Parathyroid adenoma (tissue), 2 donors: ENCODE measurements at regions not wholly inside any gene's neighbourhood (a gene's known extent, or its start where the extent isn't known, plus 50 kb on each side); places are given as distances from the start of the nearest gene placed in this dataset.

Source experiments
- H2AFZ ChIP-seq: fragments of 300-600 bp; sonication (generic); one replicate; pipeline ENCODE4 v1.7.0; 2017; ENCODE audit warnings: antibody characterized with exemption, mild to moderate bottlenecking
- H3K27ac ChIP-seq: fragments of 300-600 bp; sonication (generic); one replicate; pipeline ENCODE4 v1.7.0; 2017
- H3K27me3 ChIP-seq: fragments of 300-600 bp; sonication (generic); one replicate; pipeline ENCODE4 v1.7.0; 2017; ENCODE audit warnings: low read length; ENCODE audit not compliant: control insufficient read depth, insufficient read depth
- H3K36me3 ChIP-seq: fragments of 300-600 bp; sonication (generic); one replicate; pipeline ENCODE4 v1.7.0; 2017; ENCODE audit warnings: low read length; ENCODE audit not compliant: control insufficient read depth, insufficient read depth
- H3K4me1 ChIP-seq: fragments of 300-600 bp; sonication (generic); one replicate; pipeline ENCODE4 v1.7.0; 2017; ENCODE audit warnings: control low read depth
- H3K4me2 ChIP-seq: fragments of 300-600 bp; sonication (generic); one replicate; pipeline ENCODE4 v1.7.0; 2017; ENCODE audit warnings: low read length
- H3K4me3 ChIP-seq: fragments of 300-600 bp; sonication (generic); one replicate; pipeline ENCODE4 v1.7.0; 2017; ENCODE audit warnings: low read depth, low read length
- H3K79me2 ChIP-seq: fragments of 300-600 bp; sonication (generic); one replicate; pipeline ENCODE4 v1.7.0; 2017; ENCODE audit warnings: control low read depth
- H3K9ac ChIP-seq: fragments of 300-600 bp; sonication (generic); one replicate; pipeline ENCODE4 v1.7.0; 2017; ENCODE audit warnings: mild to moderate bottlenecking
- H3K9me3 ChIP-seq: fragments of 300-600 bp; sonication (generic); one replicate; pipeline ENCODE4 v1.7.0; 2017; ENCODE audit warnings: low read length; ENCODE audit not compliant: control insufficient read depth
- TF ChIP-seq, protein P1 (sequence below): fragments of 300-600 bp; sonication (generic); IDR thresholded peaks from one replicate; pipeline ENCODE4 v1.7.0; 2017; ENCODE audit warnings: antibody characterized with exemption, mild to moderate bottlenecking
- donor health status: primary hyperparathyroidism.

GRCh38 chr3:43863966-43864933, 173.5 kb downstream of the ABHD5 start:
- H3K36me3 ChIP-seq = no peaks in the 10 kb centered on the region
- H3K27me3 ChIP-seq = no peaks in the 10 kb centered on the region
- no peak overlapping the region for H3K9ac ChIP-seq
- TF ChIP-seq, protein P1, sequence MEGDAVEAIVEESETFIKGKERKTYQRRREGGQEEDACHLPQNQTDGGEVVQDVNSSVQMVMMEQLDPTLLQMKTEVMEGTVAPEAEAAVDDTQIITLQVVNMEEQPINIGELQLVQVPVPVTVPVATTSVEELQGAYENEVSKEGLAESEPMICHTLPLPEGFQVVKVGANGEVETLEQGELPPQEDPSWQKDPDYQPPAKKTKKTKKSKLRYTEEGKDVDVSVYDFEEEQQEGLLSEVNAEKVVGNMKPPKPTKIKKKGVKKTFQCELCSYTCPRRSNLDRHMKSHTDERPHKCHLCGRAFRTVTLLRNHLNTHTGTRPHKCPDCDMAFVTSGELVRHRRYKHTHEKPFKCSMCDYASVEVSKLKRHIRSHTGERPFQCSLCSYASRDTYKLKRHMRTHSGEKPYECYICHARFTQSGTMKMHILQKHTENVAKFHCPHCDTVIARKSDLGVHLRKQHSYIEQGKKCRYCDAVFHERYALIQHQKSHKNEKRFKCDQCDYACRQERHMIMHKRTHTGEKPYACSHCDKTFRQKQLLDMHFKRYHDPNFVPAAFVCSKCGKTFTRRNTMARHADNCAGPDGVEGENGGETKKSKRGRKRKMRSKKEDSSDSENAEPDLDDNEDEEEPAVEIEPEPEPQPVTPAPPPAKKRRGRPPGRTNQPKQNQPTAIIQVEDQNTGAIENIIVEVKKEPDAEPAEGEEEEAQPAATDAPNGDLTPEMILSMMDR = no peak
- no peak overlapping the region for H3K27ac ChIP-seq
- H3K4me2 ChIP-seq = no peak overlapping the region
- H3K9me3 ChIP-seq = no peaks in the 10 kb centered on the region
- no peak overlapping the region for H3K4me3 ChIP-seq
- no peaks in the 10 kb centered on the region for H3K79me2 ChIP-seq
- no peaks in the 10 kb centered on the region for H3K4me1 ChIP-seq
- H2AFZ ChIP-seq = no peak overlapping the region

DNA sequence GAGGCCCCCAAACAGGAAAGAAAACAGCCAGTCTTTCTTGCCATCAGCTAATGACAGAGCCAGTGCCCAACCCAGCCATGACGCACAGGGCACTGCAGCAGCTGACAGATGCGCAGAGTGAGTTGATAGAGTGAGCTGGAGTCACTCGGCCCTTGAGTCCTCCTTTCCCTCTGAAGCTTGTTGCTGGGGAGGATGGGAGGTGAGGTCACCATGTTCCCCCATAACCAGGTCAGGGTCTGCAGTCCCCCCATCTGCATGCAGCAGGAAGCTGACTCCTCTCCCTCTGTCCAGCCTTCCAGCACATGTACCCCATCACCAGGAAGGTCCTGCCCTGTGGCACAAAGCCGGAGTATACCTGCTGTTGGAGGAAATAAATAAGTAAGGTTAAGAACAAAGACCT, 174.6 kb downstream of the ABHD5 start:
- Histone ChIP-seq H3K27me3 (no peaks in the 10 kb centered on the region), H3K4me2 (no peak overlapping the region), H3K9ac (no peak overlapping the region), H3K36me3 (no peaks in the 10 kb centered on the region), H3K27ac (no peak overlapping the region), H2AFZ (no peak overlapping the region), H3K4me3 (no peak overlapping the region), H3K4me1 (no peaks in the 10 kb centered on the region), H3K79me2 (no peaks in the 10 kb centered on the region), H3K9me3 (no peaks in the 10 kb centered on the region)
- TF ChIP-seq, protein P1 = no peak

DNA sequence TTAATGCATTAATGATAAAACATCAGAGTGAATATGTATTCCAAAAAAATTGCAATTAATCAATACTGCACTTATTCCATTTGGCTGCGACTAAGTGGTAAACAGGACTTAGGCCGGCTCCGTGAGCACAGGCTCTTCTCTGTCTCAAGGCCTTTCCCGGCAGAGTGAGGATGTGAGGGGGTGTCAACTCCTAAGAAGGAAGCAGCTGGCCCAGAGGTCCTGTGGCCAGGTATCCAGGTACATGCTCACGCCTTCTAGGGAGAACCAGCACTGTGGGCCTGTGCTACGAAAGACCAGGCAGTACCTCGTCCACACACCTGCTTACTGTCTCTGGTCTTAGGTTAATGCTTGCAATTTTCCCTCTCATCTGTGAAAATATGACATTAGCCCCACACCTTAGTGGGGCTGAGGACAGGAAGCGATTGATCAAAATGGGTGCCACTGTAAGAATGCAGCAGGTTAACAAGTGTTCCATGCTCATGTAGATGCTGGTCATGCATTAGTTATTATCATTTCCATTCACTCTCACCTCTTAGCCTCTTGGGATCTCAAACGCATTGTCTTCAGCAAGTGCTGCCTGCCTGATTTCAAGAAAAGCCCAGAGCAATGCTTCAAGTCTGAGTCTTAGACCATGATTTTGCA, 175.3 kb downstream of the ABHD5 start:
- Histone ChIP-seq H3K4me3 (no peak overlapping the region), H2AFZ (no peak overlapping the region), H3K9me3 (no peaks in the 10 kb centered on the region), H3K9ac (no peak overlapping the region), H3K27ac (no peak overlapping the region), H3K4me1 (no peaks in the 10 kb centered on the region), H3K79me2 (no peaks in the 10 kb centered on the region), H3K27me3 (no peaks in the 10 kb centered on the region), H3K36me3 (no peaks in the 10 kb centered on the region), H3K4me2 (no peak overlapping the region)
- TF ChIP-seq, protein P1 = no peak

DNA sequence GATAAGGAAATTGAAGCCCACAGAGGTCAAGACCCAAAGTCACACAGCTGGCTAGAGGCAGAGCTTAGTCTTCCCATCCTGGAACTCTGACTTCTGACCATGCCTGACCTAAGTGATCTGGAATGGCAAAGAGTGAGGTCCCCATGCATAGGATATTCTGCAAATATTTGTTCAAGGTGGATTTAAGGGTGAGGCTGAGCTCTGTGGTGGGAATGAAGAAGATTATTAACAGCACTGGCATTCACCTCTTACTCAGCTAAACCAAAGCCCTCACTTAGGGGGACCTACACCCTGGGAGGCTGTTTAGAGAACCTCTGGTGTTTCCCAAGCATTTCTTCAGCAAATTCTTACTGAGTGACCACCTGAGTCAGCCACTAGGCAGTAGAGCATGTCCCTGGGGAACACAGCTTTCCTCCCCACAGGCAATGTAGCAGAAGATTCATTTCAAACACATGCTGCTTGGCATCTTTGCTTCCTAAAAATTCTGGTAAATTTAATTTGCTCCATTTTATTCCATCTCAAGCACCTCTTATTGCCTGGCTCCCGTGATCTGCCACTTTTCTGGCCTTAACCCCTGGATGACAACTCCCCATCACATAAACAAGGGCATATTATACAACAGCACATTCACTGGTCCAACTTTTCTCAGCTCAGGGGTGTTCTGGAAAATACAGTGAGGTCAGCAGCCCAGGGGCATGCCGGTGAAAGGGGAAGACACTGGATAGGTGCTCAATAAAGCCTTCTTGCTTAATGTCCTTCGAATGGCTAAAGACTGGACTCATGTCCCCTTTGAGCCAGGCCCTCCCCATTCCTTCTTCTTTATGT, 176.0 kb downstream of the ABHD5 start:
- no peak overlapping the region for H3K9ac ChIP-seq
- no peak overlapping the region for H3K27ac ChIP-seq
- no peak overlapping the region for H3K4me3 ChIP-seq
- H3K36me3 ChIP-seq = no peaks in the 10 kb centered on the region
- no peaks in the 10 kb centered on the region for H3K79me2 ChIP-seq
- no peak overlapping the region for H3K4me2 ChIP-seq
- H3K27me3 ChIP-seq = no peaks in the 10 kb centered on the region
- no peaks in the 10 kb centered on the region for H3K9me3 ChIP-seq
- H3K4me1 ChIP-seq = no peaks in the 10 kb centered on the region
- TF ChIP-seq, protein P1 = no peak
- no peak overlapping the region for H2AFZ ChIP-seq
